CD14-positive monocyte (primary cell): ENCODE measurements at regions not wholly inside any gene's neighbourhood (a gene's known extent, or its start where the extent isn't known, plus 50 kb on each side); places are given as distances from the start of the nearest gene placed in this dataset.

Source experiments
- DNase-seq, 3 donors: peaks; one replicate each; pipeline ENCODE4 v3.0.0-alpha.2; 2011 to 2022
- H2AFZ ChIP-seq: 2 replicates; pipeline ENCODE4 v1.6.0; 2012; ENCODE audit warnings: mild to moderate bottlenecking, low read depth, low read length, inconsistent platforms; ENCODE audit not compliant: insufficient read depth, poor library complexity, severe bottlenecking
- H3K27ac ChIP-seq, 2 donors: 1 replicate in 1 of 2; 2 replicates in 1 of 2; pipeline ENCODE4 v1.5.1; 2012 to 2013; ENCODE audit warnings: low read length in 2 of 2, control low read depth in 1 of 2, inconsistent platforms in 1 of 2, low read depth in 1 of 2, mild to moderate bottlenecking in 1 of 2
- H3K27me3 ChIP-seq, 2 donors: one replicate each; pipeline versions ENCODE4 v1.6.0 to v1.6.1; 2011 to 2013; ENCODE audit warnings: low read length in 2 of 2; ENCODE audit not compliant: control insufficient read depth in 2 of 2, insufficient read depth in 2 of 2
- H3K36me3 ChIP-seq, 2 donors: replicated peaks in 1 of 2; 1 replicate in 1 of 2; 2 replicates in 1 of 2; pipeline versions ENCODE4 v1.5.1 to v1.6.1; 2012 to 2013; ENCODE audit warnings: low read length in 2 of 2, control low read depth in 1 of 2, inconsistent platforms in 1 of 2, mild to moderate bottlenecking in 1 of 2; ENCODE audit not compliant: insufficient read depth in 2 of 2, control insufficient read depth in 1 of 2
- H3K4me1 ChIP-seq, 2 donors: 1 replicate in 1 of 2; 2 replicates in 1 of 2; pipeline versions ENCODE4 v1.5.1 to v1.6.1; 2012 to 2013; ENCODE audit warnings: low read length in 2 of 2, control low read depth in 1 of 2, inconsistent platforms in 1 of 2, mild to moderate bottlenecking in 1 of 2, moderate library complexity in 1 of 2; ENCODE audit not compliant: insufficient read depth in 2 of 2, control insufficient read depth in 1 of 2
- H3K4me2 ChIP-seq: replicated peaks from 2 replicates; pipeline ENCODE3; 2012; ENCODE audit warnings: low read length, moderate library complexity, mild to moderate bottlenecking; ENCODE audit not compliant: poor library complexity, severe bottlenecking; ENCODE audit errors: extremely low read depth
- H3K4me3 ChIP-seq, 3 experiments: fragments of 200-600 bp in 1 of 3; sonication (generic) in 1 of 3; replicated peaks in 1 of 3; 1 replicate in 2 of 3; 2 replicates in 1 of 3; pipeline ENCODE4 v1.5.1; 2011 to 2013; ENCODE audit warnings: low read length in 3 of 3, mild to moderate bottlenecking in 3 of 3, control low read depth in 2 of 3, low read depth in 2 of 3, inconsistent platforms in 1 of 3, moderate library complexity in 1 of 3
- H3K79me2 ChIP-seq: 2 replicates; pipeline ENCODE4 v1.6.0; 2012; ENCODE audit warnings: mild to moderate bottlenecking, control low read depth, inconsistent platforms, low read length, moderate library complexity; ENCODE audit not compliant: insufficient read depth
- H3K9ac ChIP-seq: 2 replicates; pipeline ENCODE4 v1.6.0; 2017; ENCODE audit warnings: low read length, mild to moderate bottlenecking; ENCODE audit not compliant: insufficient read depth, poor library complexity, severe bottlenecking
- H3K9me3 ChIP-seq, 2 donors: replicated peaks in 1 of 2; 1 replicate in 1 of 2; 2 replicates in 1 of 2; pipeline versions ENCODE4 v1.5.1 to v1.6.1; 2012 to 2013; ENCODE audit warnings: low read length in 2 of 2, control low read depth in 1 of 2; ENCODE audit not compliant: control insufficient read depth in 1 of 2, insufficient read depth in 1 of 2
- H4K20me1 ChIP-seq: 2 replicates; pipeline ENCODE4 v1.6.0; 2012; ENCODE audit warnings: mild to moderate bottlenecking, low read length, control low read depth, moderate library complexity; ENCODE audit not compliant: insufficient read depth
- H3K27ac Mint-ChIP-seq, 7 donors: one replicate each; pipeline ENCODE4 v1.8.0; 2020; ENCODE audit warnings: mild to moderate bottlenecking in 7 of 7, mixed read lengths in 7 of 7, moderate library complexity in 6 of 7, inconsistent platforms in 2 of 7
- H3K27me3 Mint-ChIP-seq, 3 donors: one replicate each; pipeline ENCODE4 v1.8.0; 2021 to 2022; ENCODE audit warnings: low read depth in 3 of 3, mild to moderate bottlenecking in 3 of 3, mixed read lengths in 3 of 3, moderate library complexity in 3 of 3, inconsistent platforms in 1 of 3
- H3K36me3 Mint-ChIP-seq, 2 donors: one replicate each; pipeline ENCODE4 v1.8.0; 2020; ENCODE audit warnings: mixed read lengths in 2 of 2, inconsistent platforms in 1 of 2, mild to moderate bottlenecking in 1 of 2
- H3K4me1 Mint-ChIP-seq: one replicate; pipeline ENCODE4 v1.8.0; 2020; ENCODE audit warnings: mild to moderate bottlenecking, mixed read lengths
- H3K4me3 Mint-ChIP-seq, 2 donors: one replicate each; pipeline ENCODE4 v1.8.0; 2020; ENCODE audit warnings: mild to moderate bottlenecking in 2 of 2, mixed read lengths in 2 of 2, moderate library complexity in 1 of 2
- H3K9me3 Mint-ChIP-seq, 7 donors: one replicate each; pipeline ENCODE4 v1.8.0; 2020 to 2022; ENCODE audit warnings: mixed read lengths in 7 of 7, mild to moderate bottlenecking in 6 of 7, moderate library complexity in 6 of 7, inconsistent platforms in 2 of 7
- WGBS: methylation state at CpG from one replicate; pipeline ENCODE4 v1.1.5; 2013; ENCODE audit warnings: missing lambda C conversion rate; ENCODE audit not compliant: insufficient coverage; 5-methylcytosine and 5-hydroxymethylcytosine counted together
- intact Hi-C, 2 donors: fragments of 100-400 bp; cut with micrococcal nuclease; formaldehyde crosslinking; loops; one replicate each; pipeline versions ENCODE4 v1.15.0 to v1.15.1; 2023
- TF ChIP-seq, protein P1 (sequence below): fragments of 200-600 bp; IDR thresholded peaks from one replicate; pipeline ENCODE4 v1.8.0; 2022; ENCODE audit warnings: antibody characterized with exemption, mild to moderate bottlenecking

DNA sequence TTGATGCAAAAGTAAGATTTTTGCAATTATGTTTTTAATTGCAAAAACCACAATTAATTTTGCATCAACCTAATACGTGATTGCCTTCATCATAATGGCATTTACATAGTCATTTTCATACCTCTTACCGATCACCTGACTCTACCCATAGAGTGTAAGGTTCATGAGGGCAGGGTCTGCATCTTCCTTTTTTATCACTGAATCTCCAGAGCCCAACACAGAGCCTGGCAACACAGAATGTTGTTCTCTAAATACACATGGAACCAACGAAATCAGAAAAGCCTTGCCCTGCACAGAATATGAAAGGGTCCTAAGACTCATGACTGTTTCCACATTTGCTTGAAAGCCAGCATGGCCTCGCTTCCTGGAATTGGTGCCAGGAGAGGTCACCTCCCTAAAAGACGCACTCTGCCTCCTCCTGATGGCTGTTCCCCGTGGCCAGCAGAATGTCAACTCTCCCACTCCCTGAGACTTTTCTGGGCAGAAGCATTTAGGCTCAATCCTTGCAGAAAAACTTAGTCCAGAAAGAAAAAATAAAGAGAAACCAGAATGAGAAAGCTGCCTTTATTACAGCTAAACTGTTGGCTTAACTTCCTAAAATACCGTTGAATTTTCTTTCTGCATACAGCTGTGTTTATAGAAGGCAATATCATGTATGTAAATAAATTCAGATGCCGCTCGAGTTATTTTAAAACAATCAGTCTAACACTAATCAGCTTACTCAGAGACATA is 327.8 kb upstream of the MAF start:
- Histone ChIP-seq H3K9me3 (no peaks in the 10 kb centered on the region), H3K4me1 (no peaks in the 10 kb centered on the region), H3K9ac (no peak overlapping the region), H3K27ac (no peak overlapping the region), H3K4me3 (no peak overlapping the region), H3K27me3 (no peaks in the 10 kb centered on the region), H2AFZ (no peak overlapping the region), H3K36me3 (no peaks in the 10 kb centered on the region), H3K4me2 (no peak overlapping the region), H3K79me2 (no peaks in the 10 kb centered on the region), H4K20me1 (no peaks in the 10 kb centered on the region)
- DNase-seq: no peak
- Mint-ChIP-seq H3K9me3 (peaks cover 0 to 2% (median 0%) of the 10 kb centered on the region in 7 donors), H3K27me3 (peaks cover 0 to 3% (median 0%) of the 10 kb centered on the region in 3 donors), H3K4me1 (no peaks in the 10 kb centered on the region), H3K36me3 (no peaks in the 10 kb centered on the region), H3K4me3 (no peak overlapping the region), H3K27ac (no peak overlapping the region)
- TF ChIP-seq, protein P1, sequence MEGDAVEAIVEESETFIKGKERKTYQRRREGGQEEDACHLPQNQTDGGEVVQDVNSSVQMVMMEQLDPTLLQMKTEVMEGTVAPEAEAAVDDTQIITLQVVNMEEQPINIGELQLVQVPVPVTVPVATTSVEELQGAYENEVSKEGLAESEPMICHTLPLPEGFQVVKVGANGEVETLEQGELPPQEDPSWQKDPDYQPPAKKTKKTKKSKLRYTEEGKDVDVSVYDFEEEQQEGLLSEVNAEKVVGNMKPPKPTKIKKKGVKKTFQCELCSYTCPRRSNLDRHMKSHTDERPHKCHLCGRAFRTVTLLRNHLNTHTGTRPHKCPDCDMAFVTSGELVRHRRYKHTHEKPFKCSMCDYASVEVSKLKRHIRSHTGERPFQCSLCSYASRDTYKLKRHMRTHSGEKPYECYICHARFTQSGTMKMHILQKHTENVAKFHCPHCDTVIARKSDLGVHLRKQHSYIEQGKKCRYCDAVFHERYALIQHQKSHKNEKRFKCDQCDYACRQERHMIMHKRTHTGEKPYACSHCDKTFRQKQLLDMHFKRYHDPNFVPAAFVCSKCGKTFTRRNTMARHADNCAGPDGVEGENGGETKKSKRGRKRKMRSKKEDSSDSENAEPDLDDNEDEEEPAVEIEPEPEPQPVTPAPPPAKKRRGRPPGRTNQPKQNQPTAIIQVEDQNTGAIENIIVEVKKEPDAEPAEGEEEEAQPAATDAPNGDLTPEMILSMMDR: no peak
- WGBS: 78% methylated on average over 2 of the region's 9 CpGs
- intact Hi-C loops: no loop called here

DNA sequence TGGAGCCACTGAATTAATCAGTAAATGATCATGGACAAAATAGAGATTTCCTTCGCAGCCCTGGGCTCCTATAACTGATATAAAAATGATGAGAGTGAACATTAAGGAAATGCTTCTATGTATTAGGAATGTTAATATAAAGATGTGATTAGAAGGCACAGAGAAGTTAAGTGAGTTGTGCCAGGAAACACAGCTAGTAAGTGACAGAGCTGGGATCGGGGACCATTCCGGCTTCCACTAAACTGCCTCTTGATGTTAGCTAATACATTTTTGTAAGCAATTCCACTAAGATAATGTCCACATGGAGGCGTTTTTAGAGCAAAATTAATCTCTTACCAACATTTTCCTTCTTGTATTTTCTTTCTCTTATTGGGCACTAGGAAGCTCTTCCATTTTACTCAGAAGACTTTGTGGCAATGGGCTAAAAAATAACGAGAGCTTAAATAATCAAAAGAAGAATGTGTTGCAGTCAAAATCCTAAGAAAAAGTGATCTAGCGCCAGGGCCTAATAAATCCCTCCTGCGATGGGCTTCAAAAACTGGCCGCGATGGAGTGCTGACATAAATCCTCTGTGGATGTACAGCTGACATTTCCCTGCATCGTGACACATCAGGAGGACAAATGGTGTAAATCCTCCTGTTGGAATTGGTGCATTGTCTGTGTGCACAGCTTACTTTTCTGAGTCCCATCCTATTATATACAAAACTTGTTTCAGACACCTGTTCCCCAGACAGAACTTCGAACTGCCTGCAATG is 326.1 kb upstream of the MAF start:
- Histone ChIP-seq H3K9me3 (no peaks in the 10 kb centered on the region), H3K27me3 (no peaks in the 10 kb centered on the region), H3K4me2 (no peak overlapping the region), H3K9ac (no peak overlapping the region), H2AFZ (no peak overlapping the region), H3K27ac (no peak overlapping the region), H3K4me3 (no peak overlapping the region), H3K4me1 (no peaks in the 10 kb centered on the region), H4K20me1 (no peaks in the 10 kb centered on the region), H3K36me3 (no peaks in the 10 kb centered on the region), H3K79me2 (no peaks in the 10 kb centered on the region)
- H3K27me3 Mint-ChIP-seq: no peaks in the 10 kb centered on the region
- TF ChIP-seq, protein P1: no peak
- 97% methylated on average over 6 of the region's 11 CpGs for WGBS
- DNase-seq: no peak
- no peak overlapping the region for H3K27ac Mint-ChIP-seq
- H3K4me3 Mint-ChIP-seq: no peak overlapping the region
- H3K36me3 Mint-ChIP-seq: no peaks in the 10 kb centered on the region
- peaks cover 0 to 2% (median 0%) of the 10 kb centered on the region in 7 donors for H3K9me3 Mint-ChIP-seq
- intact Hi-C loops: no loop called here
- H3K4me1 Mint-ChIP-seq: no peaks in the 10 kb centered on the region
